Stimulated activated CD4-positive, alpha-beta T cell treated with anti-CD3 and anti-CD28 coated beads, Interleukin-15, amount 100 ng/mL, for 1 hour (primary cell): ENCODE measurements at regions not wholly inside any gene's neighbourhood (a gene's known extent, or its start where the extent isn't known, plus 50 kb on each side); places are given as distances from the start of the nearest gene placed in this dataset.

ENCODE experiments used
- DNase-seq, 2 donors: peaks; one replicate each; pipeline ENCODE4 v3.0.0-alpha.2; 2020; ENCODE audit warnings: low read depth in 1 of 2, low spot score in 1 of 2

GRCh38 chr22:48258811-48259210 is 1496.4 kb downstream of the TBC1D22A start:
- no peak for DNase-seq

DNA sequence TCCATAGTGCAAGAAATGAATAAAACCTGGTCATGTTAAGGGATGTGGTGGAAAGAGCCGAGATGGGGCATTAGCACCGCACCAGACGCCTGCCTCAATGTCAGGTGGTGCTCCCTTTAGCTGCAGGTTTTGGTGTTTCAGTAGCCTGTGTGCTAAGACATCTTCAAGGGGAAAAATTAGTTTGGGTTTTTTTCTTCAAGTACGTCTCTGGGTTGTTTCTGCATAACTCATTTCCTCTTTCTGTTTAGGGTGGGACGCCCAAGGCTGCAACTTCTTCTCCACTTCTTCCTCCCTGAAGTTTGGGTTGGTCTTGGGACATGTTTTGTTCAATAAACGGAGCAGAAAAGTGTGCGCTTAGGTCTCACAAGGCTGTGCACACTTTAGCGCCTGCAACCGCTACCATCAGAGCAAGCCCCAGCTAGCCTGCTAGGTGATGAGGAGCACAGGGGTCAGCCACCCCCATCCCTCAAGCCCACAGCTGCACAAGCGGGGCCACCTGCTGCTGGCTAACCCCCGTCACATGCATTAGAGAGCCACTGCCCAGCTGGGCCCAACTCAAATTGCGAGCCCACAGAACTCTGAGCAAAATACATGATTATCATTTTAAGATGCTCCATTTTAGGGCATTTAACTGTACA is 1495.7 kb downstream of the TBC1D22A start:
- DNase-seq: no peak

DNA sequence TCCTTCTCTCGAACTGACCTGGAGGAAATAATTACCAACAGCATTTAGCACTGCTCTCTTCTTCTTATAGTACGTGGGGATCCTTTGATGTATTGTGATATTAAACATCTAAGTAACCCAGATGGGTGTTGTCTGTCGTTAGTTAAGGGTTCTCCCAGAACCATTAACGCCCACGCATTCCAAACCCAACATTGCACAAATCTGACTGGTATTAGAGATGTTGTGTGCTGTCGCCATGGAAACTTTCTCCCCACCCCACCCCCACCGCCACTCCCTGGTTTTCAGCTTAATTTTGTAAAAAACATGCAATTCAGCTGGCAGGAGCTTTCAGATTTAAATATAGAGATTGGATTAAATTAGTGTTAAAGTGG is 1495.2 kb downstream of the TBC1D22A start:
- DNase-seq: no peak

DNA sequence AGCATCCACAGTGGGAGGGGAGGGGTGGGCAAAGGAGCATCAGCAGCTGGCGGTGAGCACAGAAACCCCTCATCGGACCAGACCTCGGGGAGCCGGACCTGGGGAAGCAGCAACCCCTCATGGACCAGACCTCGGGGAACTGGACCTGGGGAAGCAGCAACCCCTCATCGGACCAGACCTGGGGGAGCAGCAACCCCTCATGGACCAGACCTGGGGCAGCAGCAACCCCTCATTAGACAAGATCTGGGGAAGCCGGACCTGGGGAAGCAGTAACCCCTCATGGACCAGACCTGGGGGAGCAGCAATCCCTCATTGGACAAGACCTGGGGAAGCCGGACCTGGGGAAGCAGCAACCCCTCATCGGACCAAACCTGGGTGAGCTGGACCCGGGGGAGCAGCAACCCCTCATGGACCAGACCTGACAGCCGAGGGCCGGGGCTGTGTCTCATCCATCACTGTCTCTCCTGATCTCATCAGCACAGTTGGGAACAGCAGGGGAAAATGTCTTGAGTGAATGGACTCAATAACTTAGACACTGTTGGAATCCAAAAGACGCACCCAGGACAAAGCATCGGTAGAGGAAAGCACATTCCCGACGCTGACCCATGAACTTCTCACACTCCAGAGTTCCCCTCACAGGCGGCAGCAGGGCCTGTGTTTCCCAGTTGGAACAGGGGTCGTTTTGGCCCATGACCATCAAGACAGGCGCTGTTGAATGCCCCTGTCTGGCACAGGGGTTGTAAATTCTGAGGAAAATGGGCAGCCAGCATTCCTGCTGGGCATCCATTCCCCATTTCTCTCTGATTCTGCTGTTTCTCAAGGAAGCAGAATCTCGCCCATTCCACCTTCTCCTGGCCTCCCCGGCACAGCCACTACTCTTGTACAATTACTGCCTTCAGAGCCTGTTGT is 1494.6 kb downstream of the TBC1D22A start:
- DNase-seq: no peak

- no peak for DNase-seq
Measured at GRCh38 chr22:48256041-48256739, 1493.7 kb downstream of the TBC1D22A start.

- DNase-seq: no peak
Measured at GRCh38 chr22:48254311-48254873, 1491.9 kb downstream of the TBC1D22A start.

GRCh38 chr22:48253573-48253972 is 1491.1 kb downstream of the TBC1D22A start:
- no peak for DNase-seq

GRCh38 chr22:48253136-48253535 is 1490.7 kb downstream of the TBC1D22A start:
- no peak for DNase-seq

GRCh38 chr22:48251629-48252028 is 1489.2 kb downstream of the TBC1D22A start:
- no peak for DNase-seq

- no peak for DNase-seq
Measured at GRCh38 chr22:48250937-48251530, 1488.6 kb downstream of the TBC1D22A start.

- DNase-seq: no peak
Measured at GRCh38 chr22:48250286-48250895, 1487.9 kb downstream of the TBC1D22A start.

GRCh38 chr22:48249713-48250268 is 1487.3 kb downstream of the TBC1D22A start:
- DNase-seq: no peak

- no peak for DNase-seq
Measured at GRCh38 chr22:48248901-48249455, 1486.5 kb downstream of the TBC1D22A start.

- no peak for DNase-seq
Measured at GRCh38 chr22:48247829-48248228, 1485.4 kb downstream of the TBC1D22A start.

DNA sequence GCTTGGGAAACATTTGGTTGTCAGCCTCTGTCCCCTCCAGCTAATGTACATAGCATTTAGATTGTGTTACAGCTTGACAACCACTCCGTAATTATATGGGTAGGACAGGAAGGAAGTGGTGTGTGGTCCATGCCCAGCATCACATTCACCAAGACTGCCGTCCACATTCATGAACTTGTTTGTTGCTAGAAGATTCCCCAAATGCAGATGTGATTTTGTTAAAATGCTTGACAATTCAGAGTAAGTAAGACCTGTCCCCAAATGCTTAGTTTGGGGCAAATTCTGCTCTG is 1482.7 kb downstream of the TBC1D22A start:
- DNase-seq: no peak

DNA sequence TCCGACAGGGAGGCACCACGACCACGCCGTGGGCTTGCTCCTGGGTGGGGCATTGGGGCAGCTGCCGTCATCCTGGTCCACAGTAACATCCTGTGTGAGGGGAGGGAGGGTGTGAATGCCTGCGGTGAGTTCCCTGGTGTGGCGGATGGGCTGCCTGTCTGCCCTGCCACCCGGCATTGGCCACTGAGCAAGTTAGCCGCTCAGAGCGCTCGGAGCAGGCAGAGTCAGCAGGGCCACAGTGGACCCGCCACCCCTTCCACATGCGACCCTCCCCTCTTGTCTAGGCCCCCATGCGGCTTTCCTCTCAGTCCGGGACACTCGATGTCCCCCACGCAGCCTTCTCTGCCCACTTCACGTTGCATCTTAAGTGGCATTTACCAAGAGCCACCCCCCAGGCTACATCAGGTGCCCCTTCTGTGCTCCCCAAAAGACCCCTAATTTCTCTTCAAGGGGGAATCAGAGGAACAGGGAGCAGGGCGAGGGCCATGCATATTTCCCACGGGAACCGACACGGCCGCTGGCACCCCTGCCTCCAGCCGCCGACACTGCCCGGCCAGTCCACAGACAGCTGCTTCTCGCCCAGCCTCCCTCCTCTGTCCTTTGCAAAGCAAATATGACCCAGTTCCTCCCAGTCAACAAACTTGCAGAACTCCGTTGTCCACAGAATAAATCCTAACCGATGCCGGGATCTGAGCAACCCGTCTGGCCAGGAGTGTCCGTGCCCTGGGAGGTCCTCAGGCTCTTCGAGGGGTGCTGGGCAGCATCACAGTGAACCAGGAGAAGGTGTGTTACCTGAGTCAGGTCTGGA is 1482.1 kb downstream of the TBC1D22A start:
- no peak for DNase-seq

GRCh38 chr22:48242461-48242864 is 1480.0 kb downstream of the TBC1D22A start:
- DNase-seq: no peak

GRCh38 chr22:48241658-48242057 is 1479.2 kb downstream of the TBC1D22A start:
- DNase-seq: no peak

- DNase-seq: no peak
Measured at GRCh38 chr22:48240935-48241230, 1478.4 kb downstream of the TBC1D22A start.
